BJ (cell line): ENCODE measurements at regions not wholly inside any gene's neighbourhood (a gene's known extent, or its start where the extent isn't known, plus 50 kb on each side); places are given as distances from the start of the nearest gene placed in this dataset.

Experiments used
- CTCF ChIA-PET: fragments of 350-600 bp; formaldehyde crosslinking; extraction: SDS; loops from one replicate; lab custom pipeline; 2021; ENCODE audit warnings: antibody characterized with exemption, inconsistent platforms; lab: Yijun Ruan, JAX
- POLR2A ChIA-PET: fragments of 300-600 bp; sonication (Branson Sonifier 250); formaldehyde crosslinking; extraction: SDS; loops from one replicate; lab custom pipeline; 2021; ENCODE audit warnings: antibody characterized with exemption; lab: Charles Lee
- DNase-seq: peaks from one replicate; pipeline ENCODE4 v3.0.0-alpha.2; 2011; ENCODE audit warnings: low read depth
- H3K27me3 ChIP-seq: 2 replicates; pipeline ENCODE4 v1.6.0; 2011; ENCODE audit warnings: low read length; ENCODE audit not compliant: control insufficient read depth, insufficient read depth
- H3K36me3 ChIP-seq: 2 replicates; pipeline ENCODE4 v1.5.1; 2011; ENCODE audit warnings: low read length; ENCODE audit not compliant: control insufficient read depth, insufficient read depth
- H3K4me3 ChIP-seq: 2 replicates; pipeline ENCODE4 v1.5.1; 2011; ENCODE audit warnings: low read depth, mild to moderate bottlenecking, control low read depth, low read length
- CTCF ChIP-seq: IDR thresholded peaks from 2 replicates; pipeline ENCODE4 v1.5.1; 2011; ENCODE audit warnings: low read depth, mild to moderate bottlenecking, control low read depth, inconsistent platforms, low read length, moderate library complexity; ENCODE audit not compliant: insufficient read depth

- no peak for DNase-seq
These were observed 100.8 kb upstream of the ADRA2C start for GRCh38 chr4:3665360-3665891.

DNA sequence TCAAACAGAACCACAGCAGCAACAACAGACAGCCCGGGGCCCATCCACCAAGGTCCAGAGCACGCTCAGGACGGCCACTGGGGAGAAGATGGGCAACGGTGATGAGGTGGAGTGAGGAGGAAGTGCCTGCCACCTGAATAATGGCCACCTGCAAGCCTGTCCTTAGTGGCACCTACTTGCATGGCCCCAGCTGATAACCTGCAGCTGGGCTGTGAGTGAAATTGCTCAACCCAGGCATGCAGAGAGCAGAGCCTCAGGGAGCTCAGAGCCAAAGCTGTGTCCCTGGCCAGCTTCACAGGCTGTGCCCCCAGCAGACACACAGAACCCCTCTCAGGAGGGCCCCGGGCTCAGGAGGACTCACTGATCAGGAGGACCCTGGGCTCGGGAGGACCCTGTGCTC is 102.4 kb upstream of the ADRA2C start:
- Histone ChIP-seq H3K27me3 (peaks cover 6% of the 10 kb centered on the region), H3K36me3 (no peaks in the 10 kb centered on the region), H3K4me3 (no peak overlapping the region)
- TF ChIP-seq CTCF: no peak
- CTCF ChIA-PET: no interaction called here
- POLR2A ChIA-PET: no interaction called here
- DNase-seq: no peak

More at GRCh38 chr4:3665360-3665891, 100.8 kb upstream of the ADRA2C start:
- Histone ChIP-seq H3K27me3 (peaks cover 5% of the 10 kb centered on the region), H3K36me3 (no peaks in the 10 kb centered on the region), H3K4me3 (no peak overlapping the region)
- TF ChIP-seq CTCF: no peak
- ChIA-PET CTCF (no interaction called here), POLR2A (no interaction called here)

- POLR2A ChIA-PET: no interaction called here
- no peak for DNase-seq
- CTCF ChIA-PET: no interaction called here
- no peaks in the 10 kb centered on the region for H3K36me3 ChIP-seq
- H3K27me3 ChIP-seq: peaks cover 5% of the 10 kb centered on the region
- no peak overlapping the region for H3K4me3 ChIP-seq
- TF ChIP-seq CTCF: no peak
These were observed 103.7 kb upstream of the ADRA2C start for GRCh38 chr4:3662516-3662915.

- POLR2A ChIA-PET: no interaction called here
- CTCF ChIA-PET: no interaction called here
- H3K27me3 ChIP-seq: peaks cover 5% of the 10 kb centered on the region
- no peak for TF ChIP-seq CTCF
- no peak overlapping the region for H3K4me3 ChIP-seq
- H3K36me3 ChIP-seq: no peaks in the 10 kb centered on the region
- DNase-seq: no peak
These were observed 104.2 kb upstream of the ADRA2C start for GRCh38 chr4:3661989-3662388.

DNA sequence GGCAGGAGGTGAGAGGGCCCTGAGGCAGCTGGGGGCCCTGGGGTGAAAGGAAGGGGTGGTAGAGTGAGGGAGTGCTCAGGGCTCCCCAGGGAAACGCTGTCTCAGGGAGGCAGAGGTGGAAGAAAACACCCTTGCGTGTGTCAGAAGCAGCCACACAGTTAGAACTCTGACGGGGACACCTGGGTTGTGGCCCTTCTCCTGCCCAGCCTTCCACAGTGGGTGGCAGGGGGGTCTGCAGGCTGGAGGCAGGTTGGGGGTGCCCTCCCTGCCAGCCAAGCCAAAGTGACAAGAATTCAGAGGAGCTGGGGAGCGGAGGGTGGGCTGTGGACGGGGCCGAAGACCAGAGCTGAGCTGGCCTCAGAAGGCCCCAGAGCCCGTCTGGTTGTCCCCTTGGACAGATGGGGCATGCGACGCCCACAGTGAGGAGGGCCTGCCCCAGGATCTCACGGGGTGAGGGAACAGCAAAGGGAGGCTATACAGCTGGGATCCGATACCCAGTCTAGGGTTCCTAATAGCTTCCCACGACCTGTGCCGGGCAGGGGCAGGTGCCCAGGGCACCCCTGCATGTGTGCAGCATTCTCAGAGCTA is 105.2 kb upstream of the ADRA2C start:
- no peak for DNase-seq
- Histone ChIP-seq H3K36me3 (no peaks in the 10 kb centered on the region), H3K4me3 (no peak overlapping the region), H3K27me3 (peaks cover 5% of the 10 kb centered on the region)
- TF ChIP-seq CTCF: no peak
- ChIA-PET POLR2A (no interaction called here), CTCF (no interaction called here)
